ENCODE measurements at regions not wholly inside any gene's neighbourhood (a gene's known extent, or its start where the extent isn't known, plus 50 kb on each side); places are given as distances from the start of the nearest gene placed in this dataset.

GRCh38 chr5:125499636-125500332 is 753.3 kb upstream of the ZNF608 start:
- Histone ChIP-seq H3K4me1 (replicated peaks in 1 of 2) (no peaks in the 10 kb centered on the region), H3K4me3 (no peak overlapping the region), H3K36me3 (replicated peaks in 1 of 2) (no peaks in the 10 kb centered on the region), H3K9me3 (replicated peaks in 1 of 3) (no peaks in the 10 kb centered on the region), H3K27ac (no peak overlapping the region), H3K27me3 (no peaks in the 10 kb centered on the region)
- intact Hi-C loops (cut with DNase I), result no loop called here
- 50 to 65% (median 59%) methylated on average over 2 of the region's 2 CpGs for WGBS, 4 donors
- no peak for DNase-seq
- TF ChIP-seq POLR2A (IDR thresholded peaks at IDR 0.05), result no peak
- TF ChIP-seq, protein P1, sequence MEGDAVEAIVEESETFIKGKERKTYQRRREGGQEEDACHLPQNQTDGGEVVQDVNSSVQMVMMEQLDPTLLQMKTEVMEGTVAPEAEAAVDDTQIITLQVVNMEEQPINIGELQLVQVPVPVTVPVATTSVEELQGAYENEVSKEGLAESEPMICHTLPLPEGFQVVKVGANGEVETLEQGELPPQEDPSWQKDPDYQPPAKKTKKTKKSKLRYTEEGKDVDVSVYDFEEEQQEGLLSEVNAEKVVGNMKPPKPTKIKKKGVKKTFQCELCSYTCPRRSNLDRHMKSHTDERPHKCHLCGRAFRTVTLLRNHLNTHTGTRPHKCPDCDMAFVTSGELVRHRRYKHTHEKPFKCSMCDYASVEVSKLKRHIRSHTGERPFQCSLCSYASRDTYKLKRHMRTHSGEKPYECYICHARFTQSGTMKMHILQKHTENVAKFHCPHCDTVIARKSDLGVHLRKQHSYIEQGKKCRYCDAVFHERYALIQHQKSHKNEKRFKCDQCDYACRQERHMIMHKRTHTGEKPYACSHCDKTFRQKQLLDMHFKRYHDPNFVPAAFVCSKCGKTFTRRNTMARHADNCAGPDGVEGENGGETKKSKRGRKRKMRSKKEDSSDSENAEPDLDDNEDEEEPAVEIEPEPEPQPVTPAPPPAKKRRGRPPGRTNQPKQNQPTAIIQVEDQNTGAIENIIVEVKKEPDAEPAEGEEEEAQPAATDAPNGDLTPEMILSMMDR (IDR thresholded peaks at IDR 0.05), result no peak

DNA sequence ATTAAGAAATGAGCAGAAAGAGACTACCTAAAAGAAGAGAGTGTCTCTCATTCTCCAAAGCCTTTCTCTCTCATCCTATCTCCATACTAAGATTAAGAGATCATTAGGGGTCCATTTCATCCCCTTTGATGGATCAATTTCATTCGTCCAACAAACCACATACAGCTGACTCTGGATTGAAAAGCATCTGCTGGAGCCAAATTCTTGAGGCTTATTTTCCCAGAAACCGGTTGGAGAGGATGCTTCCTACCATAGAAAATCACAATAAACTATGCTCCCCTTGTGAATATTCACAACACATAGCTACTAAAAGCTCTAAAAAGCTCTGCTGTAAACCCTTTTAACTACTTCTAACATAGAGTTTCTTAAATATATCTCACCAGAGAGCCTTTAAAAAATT is 755.0 kb upstream of the ZNF608 start:
- intact Hi-C loops (cut with DNase I), result no loop called here
- no peaks in the 10 kb centered on the region for H3K4me1 ChIP-seq (replicated peaks in 1 of 2)
- H3K9me3 ChIP-seq (replicated peaks in 1 of 3), result no peaks in the 10 kb centered on the region
- DNase-seq, result no peak
- H3K27ac ChIP-seq, result no peak overlapping the region
- H3K27me3 ChIP-seq, result no peaks in the 10 kb centered on the region
- 66 to 79% (median 76%) methylated on average over 2 of the region's 2 CpGs for WGBS, 4 donors
- no peak overlapping the region for H3K4me3 ChIP-seq
- TF ChIP-seq POLR2A (IDR thresholded peaks at IDR 0.05), result no peak
- TF ChIP-seq, protein P1 (IDR thresholded peaks at IDR 0.05), result no peak
- no peaks in the 10 kb centered on the region for H3K36me3 ChIP-seq (replicated peaks in 1 of 2)

GRCh38 chr5:125503946-125504345 is 757.5 kb upstream of the ZNF608 start:
- H3K4me1 ChIP-seq (replicated peaks in 1 of 2), result no peaks in the 10 kb centered on the region
- intact Hi-C loops (cut with DNase I), result no loop called here
- H3K9me3 ChIP-seq (replicated peaks in 1 of 3), result no peaks in the 10 kb centered on the region
- WGBS, 4 donors, result 78 to 95% (median 89%) methylated on average over 5 of the region's 5 CpGs
- TF ChIP-seq, protein P1 (IDR thresholded peaks at IDR 0.05), result no peak
- TF ChIP-seq POLR2A (IDR thresholded peaks at IDR 0.05), result no peak
- H3K4me3 ChIP-seq, result no peak overlapping the region
- no peaks in the 10 kb centered on the region for H3K36me3 ChIP-seq (replicated peaks in 1 of 2)
- H3K27me3 ChIP-seq, result no peaks in the 10 kb centered on the region
- no peak overlapping the region for H3K27ac ChIP-seq
- DNase-seq, result no peak

DNA sequence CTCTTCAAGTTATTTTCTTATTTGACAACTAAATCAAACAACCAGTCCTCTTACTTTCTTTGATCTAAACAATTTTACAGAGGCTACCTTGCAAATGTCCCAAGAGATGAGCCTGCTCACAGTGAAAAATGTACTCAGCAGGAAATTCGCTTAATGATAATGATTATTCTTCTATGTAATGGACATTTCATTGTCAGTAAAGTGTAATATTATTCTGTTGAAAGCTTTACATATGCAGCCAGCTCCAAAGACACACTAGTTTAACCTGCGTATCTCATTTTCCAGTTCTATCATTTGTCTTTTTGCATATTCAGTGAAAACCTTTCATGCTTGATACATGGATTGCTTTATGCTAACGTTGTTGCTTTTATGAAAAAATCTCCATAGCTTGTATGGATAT is 758.7 kb upstream of the ZNF608 start:
- TF ChIP-seq POLR2A (IDR thresholded peaks at IDR 0.05), result no peak
- TF ChIP-seq, protein P1 (IDR thresholded peaks at IDR 0.05), result no peak
- Histone ChIP-seq H3K27me3 (no peaks in the 10 kb centered on the region), H3K36me3 (replicated peaks in 1 of 2) (no peaks in the 10 kb centered on the region), H3K4me3 (no peak overlapping the region), H3K4me1 (replicated peaks in 1 of 2) (no peaks in the 10 kb centered on the region), H3K9me3 (replicated peaks in 1 of 3) (no peaks in the 10 kb centered on the region), H3K27ac (no peak overlapping the region)
- DNase-seq, result no peak
- intact Hi-C loops (cut with DNase I), result no loop called here
- WGBS, 4 donors, result 86 to 90% (median 89%) methylated on average over 3 of the region's 3 CpGs
